Neural progenitor cell (in vitro differentiated cells): ENCODE measurements at regions not wholly inside any gene's neighbourhood (a gene's known extent, or its start where the extent isn't known, plus 50 kb on each side); places are given as distances from the start of the nearest gene placed in this dataset.

Experiments used
- CTCF ChIP-seq: fragments of 200-600 bp; sonication (generic); IDR thresholded peaks from 2 replicates; pipeline ENCODE4 v1.5.1; 2017; ENCODE audit warnings: antibody characterized with exemption, mild to moderate bottlenecking
- EZH2 ChIP-seq: fragments of 200-600 bp; sonication (generic); IDR thresholded peaks from 2 replicates; pipeline ENCODE4 v1.6.1; 2017; ENCODE audit warnings: antibody characterized with exemption, mild to moderate bottlenecking, moderate library complexity

GRCh38 chr5:25033658-25034057 lies 388.9 kb upstream of the CDH10 start:
- TF ChIP-seq CTCF = no peak
- TF ChIP-seq EZH2 = no peak
